Omental fat pad (tissue), 3 donors: ENCODE measurements at regions not wholly inside any gene's neighbourhood (a gene's known extent, or its start where the extent isn't known, plus 50 kb on each side); places are given as distances from the start of the nearest gene placed in this dataset.
"Not testable (repeated sequence)": the region's sequence is repeated elsewhere in the genome, so short reads cannot be mapped to it uniquely, and the experiment has no call there.

Experiments
- ATAC-seq: fragments of 150-250 bp; one replicate; pipeline ENCODE4 v1.9.1; 2016; ENCODE audit warnings: mild to moderate bottlenecking, moderate library complexity; ENCODE audit not compliant: low FRiP score
- DNase-seq: peaks from one replicate; pipeline ENCODE4 v3.0.0-alpha.2; 2019; ENCODE audit warnings: low spot score
- TF ChIP-seq, protein P1 (sequence below), 3 donors: fragments of 450-650 bp; IDR thresholded peaks; one replicate each; pipeline ENCODE4 v1.5.1; 2016 to 2017; ENCODE audit warnings: antibody characterized with exemption in 3 of 3, mild to moderate bottlenecking in 3 of 3, moderate library complexity in 2 of 3

DNA sequence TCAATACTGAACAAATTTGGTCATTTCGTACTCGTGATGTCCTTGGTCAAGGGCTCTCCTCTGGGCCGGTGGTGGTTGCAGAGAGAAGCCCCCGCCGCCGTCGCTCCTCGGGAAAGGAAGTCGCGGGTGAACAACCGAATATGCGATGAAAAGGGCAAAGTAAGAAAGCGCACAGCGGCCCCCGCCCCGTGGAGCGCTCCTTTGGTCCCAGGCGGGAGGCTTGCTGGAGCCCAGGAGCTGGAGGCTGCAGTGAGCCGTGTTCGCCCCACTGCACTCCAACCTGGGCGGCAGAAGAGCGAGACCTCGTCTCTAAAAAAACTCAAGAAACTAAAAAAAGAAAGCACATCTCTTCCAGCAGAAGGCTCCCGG lies 108.4 kb upstream of the LARP1 start:
- TF ChIP-seq, protein P1, sequence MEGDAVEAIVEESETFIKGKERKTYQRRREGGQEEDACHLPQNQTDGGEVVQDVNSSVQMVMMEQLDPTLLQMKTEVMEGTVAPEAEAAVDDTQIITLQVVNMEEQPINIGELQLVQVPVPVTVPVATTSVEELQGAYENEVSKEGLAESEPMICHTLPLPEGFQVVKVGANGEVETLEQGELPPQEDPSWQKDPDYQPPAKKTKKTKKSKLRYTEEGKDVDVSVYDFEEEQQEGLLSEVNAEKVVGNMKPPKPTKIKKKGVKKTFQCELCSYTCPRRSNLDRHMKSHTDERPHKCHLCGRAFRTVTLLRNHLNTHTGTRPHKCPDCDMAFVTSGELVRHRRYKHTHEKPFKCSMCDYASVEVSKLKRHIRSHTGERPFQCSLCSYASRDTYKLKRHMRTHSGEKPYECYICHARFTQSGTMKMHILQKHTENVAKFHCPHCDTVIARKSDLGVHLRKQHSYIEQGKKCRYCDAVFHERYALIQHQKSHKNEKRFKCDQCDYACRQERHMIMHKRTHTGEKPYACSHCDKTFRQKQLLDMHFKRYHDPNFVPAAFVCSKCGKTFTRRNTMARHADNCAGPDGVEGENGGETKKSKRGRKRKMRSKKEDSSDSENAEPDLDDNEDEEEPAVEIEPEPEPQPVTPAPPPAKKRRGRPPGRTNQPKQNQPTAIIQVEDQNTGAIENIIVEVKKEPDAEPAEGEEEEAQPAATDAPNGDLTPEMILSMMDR (IDR thresholded peaks at IDR 0.05), result no peak
- DNase-seq (no peak), ATAC-seq (no peak)

DNA sequence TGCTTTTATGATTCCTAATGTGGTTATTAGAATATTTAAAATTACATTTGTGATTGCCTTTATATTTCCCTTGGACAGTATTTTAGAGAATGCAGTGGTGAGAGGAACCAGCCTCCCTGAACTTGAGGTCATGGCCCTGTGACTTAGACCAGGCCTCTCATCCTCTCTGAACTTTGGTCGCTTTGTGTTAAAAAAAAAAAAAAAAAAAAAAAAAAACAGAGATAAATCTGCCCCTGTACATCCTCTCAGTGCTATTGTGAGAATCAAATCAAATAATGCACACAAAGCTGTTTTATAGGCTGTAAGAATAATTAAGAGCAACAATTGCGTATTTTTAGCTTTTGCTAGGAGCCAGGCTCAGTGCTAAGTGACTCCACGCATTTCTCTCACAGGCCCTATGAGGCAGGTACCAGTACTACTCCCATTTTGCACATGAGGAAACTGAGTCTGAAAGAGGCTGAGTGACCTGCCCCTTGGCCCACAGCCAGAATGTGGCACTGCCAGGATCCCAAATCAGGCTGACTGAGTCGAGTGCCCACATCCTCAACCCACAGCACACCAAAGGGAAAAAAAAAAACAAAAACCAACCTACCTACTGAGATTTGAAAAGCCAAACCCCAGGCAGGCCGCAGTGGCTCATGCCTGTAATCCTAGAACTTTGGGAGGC lies 110.3 kb upstream of the LARP1 start:
- TF ChIP-seq, protein P1 (IDR thresholded peaks at IDR 0.05), result no peak
- no peak for DNase-seq
- no peak for ATAC-seq

DNA sequence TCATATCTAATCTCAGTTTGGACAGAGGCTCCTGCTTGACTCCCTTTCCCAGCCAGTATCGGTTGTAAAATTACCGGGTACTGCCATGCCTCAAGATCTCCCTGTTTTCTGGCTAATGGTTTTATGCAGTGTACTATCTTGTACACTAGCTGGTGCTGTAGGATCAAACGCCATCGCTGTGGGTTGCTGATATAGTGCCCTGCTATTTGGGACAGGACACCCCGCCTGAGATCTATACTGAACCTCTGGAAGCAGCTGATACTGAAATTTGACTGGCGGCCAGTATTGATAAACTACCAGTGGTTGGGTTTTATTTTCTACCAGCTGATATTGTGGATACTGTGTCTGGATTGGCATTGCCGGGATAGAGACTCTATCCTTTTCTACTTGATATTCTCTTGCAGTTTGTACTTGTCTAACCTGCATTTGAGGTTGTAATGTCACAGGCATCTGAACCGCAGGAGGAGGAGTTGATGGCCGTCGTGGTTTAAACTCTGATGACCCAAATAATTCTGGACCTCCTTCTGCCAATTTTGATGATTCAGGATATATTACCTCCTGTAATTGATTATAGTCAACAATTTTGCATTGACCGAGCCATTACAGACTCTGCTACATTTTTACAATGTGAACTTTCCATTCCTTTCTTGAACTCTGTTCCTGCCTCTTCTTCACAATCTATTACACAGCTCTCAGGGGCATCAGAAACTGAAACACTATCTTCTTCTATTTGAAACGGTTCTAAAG lies 112.5 kb upstream of the LARP1 start:
- ATAC-seq, result peak; percentile 54
- TF ChIP-seq, protein P1 (IDR thresholded peaks at IDR 0.05), result no peak
- no peak for DNase-seq

DNA sequence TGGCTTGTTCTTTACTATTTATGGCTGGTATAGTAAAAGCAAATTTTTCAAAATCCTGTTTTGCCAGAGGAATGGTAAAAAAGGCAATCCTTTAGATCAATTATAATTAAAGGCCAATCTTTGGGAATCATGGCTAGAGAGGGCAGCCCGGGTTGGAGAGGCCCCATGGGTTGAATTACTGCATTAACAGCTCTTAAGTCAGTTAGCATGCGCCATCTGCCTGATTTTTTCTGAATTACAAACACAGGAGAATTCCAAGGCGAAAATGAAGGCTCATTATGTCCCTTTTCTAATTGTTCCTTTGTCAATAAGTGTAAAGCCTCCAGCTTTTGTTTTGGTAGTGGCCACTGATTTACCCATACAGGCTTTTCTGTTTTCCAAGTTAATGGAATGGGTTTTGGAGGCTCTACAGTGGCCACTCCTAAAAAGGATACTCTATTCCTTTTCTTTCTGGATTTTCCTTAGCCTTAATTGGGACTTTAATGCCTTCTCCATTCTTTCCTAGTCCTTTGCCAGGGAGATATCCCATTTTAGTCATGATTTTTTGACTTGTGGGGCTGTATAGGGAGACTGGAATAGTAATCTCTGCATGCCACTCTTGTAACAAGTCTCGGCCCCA lies 114.9 kb upstream of the LARP1 start:
- ATAC-seq, DNase-seq: not testable (repeated sequence)
- TF ChIP-seq, protein P1 (IDR thresholded peaks at IDR 0.05), result peak in 1 of 3 donors; percentile 20

DNA sequence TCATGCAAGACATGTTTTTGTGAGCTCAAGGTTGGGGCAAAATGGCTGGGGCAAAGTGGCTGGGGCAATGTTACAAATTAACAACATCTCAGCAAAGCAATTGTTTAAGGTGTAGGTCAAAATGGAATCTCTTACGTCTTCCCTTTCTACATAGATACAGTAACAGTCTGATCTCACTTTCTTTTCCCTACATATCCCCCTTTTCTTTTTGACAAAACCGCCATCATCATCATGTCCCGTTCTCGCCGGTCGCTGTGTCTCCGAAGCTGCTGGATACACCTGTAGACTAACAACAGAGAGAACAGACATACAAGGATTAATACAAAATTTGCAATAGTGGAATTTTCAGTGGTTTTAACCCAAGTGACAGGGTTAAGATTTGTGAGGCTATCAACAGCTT lies 118.4 kb upstream of the LARP1 start:
- not testable (repeated sequence) for ATAC-seq, DNase-seq

DNA sequence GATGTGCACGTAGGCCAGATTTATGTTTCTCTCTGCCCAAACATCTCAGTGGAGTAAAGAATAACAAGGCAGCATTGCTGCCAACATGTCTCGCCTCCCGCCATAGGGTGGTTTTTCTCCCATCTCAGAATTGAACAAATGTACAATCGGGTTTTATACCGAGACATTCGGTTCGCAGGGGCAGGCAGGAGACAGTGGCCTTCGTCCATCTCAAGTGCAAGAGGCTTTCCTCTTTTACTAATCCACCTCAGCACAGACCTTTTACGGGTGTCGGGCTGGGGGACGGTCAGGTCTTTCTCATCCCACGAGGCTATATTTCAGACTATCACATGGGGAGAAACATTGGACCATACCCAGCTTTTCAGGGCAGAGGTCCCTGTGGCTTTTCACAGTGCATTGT lies 118.9 kb upstream of the LARP1 start:
- not testable (repeated sequence) for DNase-seq, ATAC-seq

DNA sequence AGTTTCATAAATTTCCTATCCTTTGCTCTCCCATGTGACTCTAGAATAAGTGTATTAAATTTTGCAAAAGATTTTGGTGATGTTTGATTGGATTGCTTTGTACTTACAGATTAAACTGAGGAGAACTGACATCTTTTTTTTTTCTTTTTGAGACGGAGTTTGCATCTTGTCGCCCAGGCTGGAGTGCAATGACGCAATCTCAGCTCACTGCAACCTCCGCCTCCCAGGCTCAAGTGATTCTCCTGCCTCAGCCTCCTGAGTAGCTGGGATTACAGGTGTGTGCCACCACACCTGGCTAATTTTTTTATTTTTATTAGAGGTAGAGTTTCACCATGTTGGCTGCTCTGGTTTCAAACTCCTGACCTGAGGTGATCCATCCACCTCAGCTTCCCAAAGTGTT lies 121.4 kb upstream of the LARP1 start:
- ATAC-seq, DNase-seq: not testable (repeated sequence)

DNA sequence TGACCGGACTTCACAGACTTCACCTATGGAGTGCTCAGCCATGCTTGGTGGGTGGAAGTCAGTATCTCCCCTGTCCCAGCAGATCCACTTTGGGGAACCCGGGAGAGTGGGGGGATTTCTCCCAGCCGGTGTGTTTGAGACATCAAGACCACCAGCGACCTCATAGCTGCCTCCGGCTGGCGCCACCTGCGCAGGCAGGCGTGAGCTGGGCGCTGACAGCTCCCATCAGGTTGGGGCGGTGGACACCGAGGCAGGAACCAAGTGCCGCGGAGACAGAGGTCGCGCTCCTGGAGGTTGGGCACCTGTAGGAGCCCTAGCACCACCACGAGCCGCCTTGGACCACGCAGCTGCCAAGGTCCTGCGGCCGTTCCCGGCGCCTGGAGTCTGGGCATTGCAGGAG lies 124.0 kb upstream of the LARP1 start:
- DNase-seq (no peak), ATAC-seq (no peak)
- TF ChIP-seq, protein P1 (IDR thresholded peaks at IDR 0.05), result no peak
